Retinal pigment epithelial cell (primary cell): ENCODE measurements at regions not wholly inside any gene's neighbourhood (a gene's known extent, or its start where the extent isn't known, plus 50 kb on each side); places are given as distances from the start of the nearest gene placed in this dataset.

Source experiments
- DNase-seq: peaks from one replicate; pipeline ENCODE4 v3.0.0-alpha.2; 2010; ENCODE audit warnings: low read depth
- H3K4me3 ChIP-seq: 2 replicates; pipeline ENCODE4 v1.5.1; 2011; ENCODE audit warnings: mild to moderate bottlenecking, low read length, control low read depth, moderate library complexity
- CTCF ChIP-seq: conservative IDR thresholded peaks from 2 replicates; pipeline ENCODE4 v1.5.1; 2011; ENCODE audit warnings: low read depth, low read length, control low read depth, inconsistent platforms

- DNase-seq: no peak
- no peak for TF ChIP-seq CTCF
- no peak overlapping the region for H3K4me3 ChIP-seq
These were observed 83.7 kb upstream of the ETV6 start for GRCh38 chr12:11565752-11566151.

- no peak overlapping the region for H3K4me3 ChIP-seq
- TF ChIP-seq CTCF: no peak
- DNase-seq: no peak
These were observed 81.2 kb upstream of the ETV6 start for GRCh38 chr12:11568155-11568761.

- no peak for DNase-seq
- H3K4me3 ChIP-seq: no peak overlapping the region
- TF ChIP-seq CTCF: no peak
These were observed 80.6 kb upstream of the ETV6 start for GRCh38 chr12:11568762-11569478.

- H3K4me3 ChIP-seq: no peak overlapping the region
- no peak for TF ChIP-seq CTCF
- no peak for DNase-seq
These were observed 79.8 kb upstream of the ETV6 start for GRCh38 chr12:11569716-11570115.

GRCh38 chr12:11573880-11574279 is 75.6 kb upstream of the ETV6 start:
- TF ChIP-seq CTCF: no peak

GRCh38 chr12:11576104-11576503 is 73.4 kb upstream of the ETV6 start:
- no peak for TF ChIP-seq CTCF
- no peak for DNase-seq
- no peak overlapping the region for H3K4me3 ChIP-seq

More at GRCh38 chr12:11573880-11574279, 75.6 kb upstream of the ETV6 start:
- DNase-seq: no peak
- no peak overlapping the region for H3K4me3 ChIP-seq
